Caco-2 (cell line): ENCODE measurements at regions not wholly inside any gene's neighbourhood (a gene's known extent, or its start where the extent isn't known, plus 50 kb on each side); places are given as distances from the start of the nearest gene placed in this dataset.

ENCODE experiments used
- BruUV-seq: library from RNA; stranded (reverse); fragments of 400-500 nt; replicated peaks from 2 replicates; lab custom pipeline; 2021; lab: Mats Ljungman, UMichigan
- CTCF ChIA-PET: fragments of 300-600 bp; sonication (Branson Sonifier 250); formaldehyde crosslinking; loops from one replicate; lab custom pipeline; 2022; ENCODE audit warnings: antibody characterized with exemption; lab: Charles Lee
- POLR2A ChIA-PET: fragments of 300-600 bp; sonication (Branson Sonifier 250); formaldehyde crosslinking; loops from one replicate; lab custom pipeline; 2022; ENCODE audit warnings: antibody characterized with exemption; lab: Charles Lee
- DNase-seq, 2 experiments: peaks; one replicate each; pipeline versions ENCODE4 v3.0.0 to v3.0.0-alpha.2; 2020 to 2022
- H3K27me3 ChIP-seq: replicated peaks from 2 replicates; pipeline ENCODE4 v1.6.0; 2011; ENCODE audit warnings: low read length; ENCODE audit not compliant: control insufficient read depth, insufficient read depth
- H3K36me3 ChIP-seq: 2 replicates; pipeline ENCODE4 v1.5.1; 2011; ENCODE audit warnings: low read length; ENCODE audit not compliant: control insufficient read depth, insufficient read depth
- H3K4me1 ChIP-seq: fragments of 250-450 bp; sonication (Bioruptor Pico); 2 replicates; pipeline ENCODE4 v1.5.1; 2020; ENCODE audit warnings: mild to moderate bottlenecking
- H3K4me3 ChIP-seq: 2 replicates; pipeline ENCODE4 v1.5.1; 2011; ENCODE audit warnings: low read depth, mild to moderate bottlenecking, control low read depth, low read length
- H3K9me3 ChIP-seq: fragments of 250-450 bp; sonication (Bioruptor Pico); 2 replicates; pipeline ENCODE4 v1.5.1; 2020; ENCODE audit warnings: mild to moderate bottlenecking, moderate library complexity
- H3K27ac Mint-ChIP-seq: one replicate; pipeline ENCODE4 v1.8.0; 2022; ENCODE audit warnings: mixed read lengths; ENCODE audit not compliant: unreplicated experiment
- H3K27me3 Mint-ChIP-seq: one replicate; pipeline ENCODE4 v1.8.0; 2022; ENCODE audit warnings: mixed read lengths; ENCODE audit not compliant: insufficient read depth, unreplicated experiment
- H3K36me3 Mint-ChIP-seq: one replicate; pipeline ENCODE4 v1.8.0; 2022; ENCODE audit warnings: mild to moderate bottlenecking, mixed read lengths; ENCODE audit not compliant: insufficient read depth, unreplicated experiment
- H3K4me1 Mint-ChIP-seq: one replicate; pipeline ENCODE4 v1.8.0; 2022; ENCODE audit warnings: low read depth, mixed read lengths; ENCODE audit not compliant: unreplicated experiment
- H3K4me3 Mint-ChIP-seq: one replicate; pipeline ENCODE4 v1.8.0; 2022; ENCODE audit warnings: mild to moderate bottlenecking, moderate library complexity, mixed read lengths; ENCODE audit not compliant: unreplicated experiment
- H3K9me3 Mint-ChIP-seq: one replicate; pipeline ENCODE4 v1.8.0; 2022; ENCODE audit warnings: mixed read lengths; ENCODE audit not compliant: unreplicated experiment
- intact Hi-C: fragments of 100-400 bp; cut with micrococcal nuclease; formaldehyde crosslinking; loops from one replicate; pipeline ENCODE4 v1.10.0; 2022; ENCODE audit not compliant: unreplicated experiment
- TF ChIP-seq, protein P1 (sequence below), 2 experiments: fragments of 200-600 bp in 1 of 2; IDR thresholded peaks; 1 replicate in 1 of 2; 2 replicates in 1 of 2; pipeline versions ENCODE4 v1.5.1 to v1.8.0; 2011 to 2022; ENCODE audit warnings: antibody characterized with exemption in 1 of 2, control low read depth in 1 of 2, inconsistent platforms in 1 of 2, low read depth in 1 of 2, low read length in 1 of 2, mild to moderate bottlenecking in 1 of 2, moderate library complexity in 1 of 2; ENCODE audit not compliant: insufficient read depth in 1 of 2, severe bottlenecking in 1 of 2, unreplicated experiment in 1 of 2

DNA sequence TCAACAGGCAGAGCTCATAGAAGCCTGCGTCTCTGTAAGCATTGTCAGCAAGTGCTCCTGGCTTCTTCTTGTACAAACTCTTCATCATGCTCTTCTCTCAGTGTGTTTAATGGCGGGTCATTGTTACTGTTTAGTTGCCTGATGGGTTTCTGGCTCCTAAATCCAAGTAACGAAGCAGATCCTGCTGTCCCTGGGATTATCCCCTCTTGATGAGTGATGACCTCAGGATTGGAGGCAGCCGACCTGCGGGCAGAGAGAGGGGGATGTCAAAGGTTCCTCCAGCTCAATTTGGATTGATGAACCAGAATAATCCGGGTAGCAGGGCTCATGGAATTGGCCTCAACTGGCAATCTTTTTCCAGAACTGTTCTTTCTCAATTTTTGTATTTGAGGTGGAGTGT is 66.1 kb upstream of the BARHL2 start:
- POLR2A ChIA-PET = no interaction called here

DNA sequence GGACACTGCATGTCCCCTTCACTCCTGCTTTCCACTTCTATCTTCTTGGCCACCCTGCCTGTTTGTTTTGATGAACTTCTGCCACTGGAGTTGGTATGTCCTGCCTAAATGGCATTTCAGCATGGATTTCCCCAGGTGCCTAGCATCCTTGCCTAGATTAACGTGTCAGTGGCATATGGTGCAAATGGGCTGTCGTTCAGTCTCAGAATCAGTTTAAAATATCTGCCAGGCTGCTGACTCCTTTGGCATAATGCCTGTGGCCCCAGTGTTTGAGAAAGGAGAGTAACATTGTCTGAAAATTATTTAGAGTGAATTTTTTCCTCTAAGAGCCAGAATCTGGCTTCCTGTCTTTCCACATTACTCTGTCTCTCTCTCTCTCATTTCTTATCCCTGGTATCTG is 64.9 kb upstream of the BARHL2 start:
- ChIA-PET CTCF (no interaction called here), POLR2A (no interaction called here)
- Mint-ChIP-seq H3K27me3 (peaks cover 4% of the 10 kb centered on the region), H3K4me3 (no peak overlapping the region), H3K4me1 (no peaks in the 10 kb centered on the region), H3K9me3 (no peaks in the 10 kb centered on the region), H3K27ac (no peak overlapping the region), H3K36me3 (no peaks in the 10 kb centered on the region)
- no peaks in the 10 kb centered on the region for H3K36me3 ChIP-seq
- intact Hi-C loops = no loop called here
- no peak overlapping the region for H3K4me3 ChIP-seq
- H3K27me3 ChIP-seq = no peaks in the 10 kb centered on the region
- no peaks in the 10 kb centered on the region for H3K4me1 ChIP-seq
- no peaks in the 10 kb centered on the region for H3K9me3 ChIP-seq
- BruUV-seq = no TSS peak
- DNase-seq = no peak
- TF ChIP-seq, protein P1, sequence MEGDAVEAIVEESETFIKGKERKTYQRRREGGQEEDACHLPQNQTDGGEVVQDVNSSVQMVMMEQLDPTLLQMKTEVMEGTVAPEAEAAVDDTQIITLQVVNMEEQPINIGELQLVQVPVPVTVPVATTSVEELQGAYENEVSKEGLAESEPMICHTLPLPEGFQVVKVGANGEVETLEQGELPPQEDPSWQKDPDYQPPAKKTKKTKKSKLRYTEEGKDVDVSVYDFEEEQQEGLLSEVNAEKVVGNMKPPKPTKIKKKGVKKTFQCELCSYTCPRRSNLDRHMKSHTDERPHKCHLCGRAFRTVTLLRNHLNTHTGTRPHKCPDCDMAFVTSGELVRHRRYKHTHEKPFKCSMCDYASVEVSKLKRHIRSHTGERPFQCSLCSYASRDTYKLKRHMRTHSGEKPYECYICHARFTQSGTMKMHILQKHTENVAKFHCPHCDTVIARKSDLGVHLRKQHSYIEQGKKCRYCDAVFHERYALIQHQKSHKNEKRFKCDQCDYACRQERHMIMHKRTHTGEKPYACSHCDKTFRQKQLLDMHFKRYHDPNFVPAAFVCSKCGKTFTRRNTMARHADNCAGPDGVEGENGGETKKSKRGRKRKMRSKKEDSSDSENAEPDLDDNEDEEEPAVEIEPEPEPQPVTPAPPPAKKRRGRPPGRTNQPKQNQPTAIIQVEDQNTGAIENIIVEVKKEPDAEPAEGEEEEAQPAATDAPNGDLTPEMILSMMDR (IDR thresholded peaks at IDR 0.05; ENCODE audit: insufficient read depth in 1 of 2, low read depth in 1 of 2, low read length in 1 of 2, severe bottlenecking in 1 of 2, unreplicated experiment in 1 of 2) = no peak

More for the DNA sequence above, 66.1 kb upstream of the BARHL2 start:
- TF ChIP-seq, protein P1 (IDR thresholded peaks at IDR 0.05; ENCODE audit: insufficient read depth in 1 of 2, low read depth in 1 of 2, low read length in 1 of 2, severe bottlenecking in 1 of 2, unreplicated experiment in 1 of 2) = no peak
- no peaks in the 10 kb centered on the region for H3K4me1 ChIP-seq
- Mint-ChIP-seq H3K36me3 (no peaks in the 10 kb centered on the region), H3K9me3 (no peaks in the 10 kb centered on the region), H3K27ac (no peak overlapping the region), H3K4me1 (no peaks in the 10 kb centered on the region), H3K27me3 (peaks cover 4% of the 10 kb centered on the region), H3K4me3 (no peak overlapping the region)
- intact Hi-C loops = no loop called here
- no peaks in the 10 kb centered on the region for H3K9me3 ChIP-seq
- CTCF ChIA-PET = no interaction called here
- no peak overlapping the region for H3K4me3 ChIP-seq
- no TSS peak for BruUV-seq
- no peaks in the 10 kb centered on the region for H3K36me3 ChIP-seq
- no peak for DNase-seq
- H3K27me3 ChIP-seq = no peaks in the 10 kb centered on the region

DNA sequence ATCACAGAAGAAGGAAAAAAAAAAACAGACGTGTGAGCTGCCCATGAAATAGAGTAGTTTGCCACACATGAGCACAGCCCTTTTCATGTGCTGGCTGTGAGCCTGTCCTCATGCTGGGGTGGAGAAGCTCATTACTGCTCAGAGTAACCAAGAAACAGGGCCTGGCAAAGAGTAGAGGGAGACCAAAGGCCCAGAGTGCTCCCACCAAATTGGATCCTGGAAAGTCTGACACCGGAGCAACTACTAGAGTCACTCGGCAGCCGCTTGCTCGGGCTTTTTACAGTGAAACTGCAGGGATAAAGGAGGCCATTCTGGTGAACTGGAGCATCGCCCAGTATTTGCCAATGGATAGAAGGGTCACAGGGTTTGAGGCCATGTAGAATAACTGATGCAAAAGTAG is 64.4 kb upstream of the BARHL2 start:
- H3K27ac Mint-ChIP-seq = no peak overlapping the region
- H3K4me1 Mint-ChIP-seq = no peaks in the 10 kb centered on the region
- no peaks in the 10 kb centered on the region for H3K27me3 ChIP-seq
- TF ChIP-seq, protein P1 (IDR thresholded peaks at IDR 0.05; ENCODE audit: insufficient read depth in 1 of 2, low read depth in 1 of 2, low read length in 1 of 2, severe bottlenecking in 1 of 2, unreplicated experiment in 1 of 2) = no peak
- H3K4me3 Mint-ChIP-seq = no peak overlapping the region
- H3K4me1 ChIP-seq = no peaks in the 10 kb centered on the region
- intact Hi-C loops = no loop called here
- ChIA-PET CTCF (no interaction called here), POLR2A (no interaction called here)
- no peaks in the 10 kb centered on the region for H3K36me3 ChIP-seq
- no peaks in the 10 kb centered on the region for H3K9me3 Mint-ChIP-seq
- peaks cover 4% of the 10 kb centered on the region for H3K27me3 Mint-ChIP-seq
- no TSS peak for BruUV-seq
- H3K9me3 ChIP-seq = no peaks in the 10 kb centered on the region
- DNase-seq = no peak
- H3K4me3 ChIP-seq = no peak overlapping the region
- H3K36me3 Mint-ChIP-seq = no peaks in the 10 kb centered on the region
